Activated naive CD4-positive, alpha-beta T cell treated with anti-CD3 and anti-CD28 coated beads, Interleukin-2, amount 50 U/mL, for 72 hours (primary cell): ENCODE measurements at regions not wholly inside any gene's neighbourhood (a gene's known extent, or its start where the extent isn't known, plus 50 kb on each side); places are given as distances from the start of the nearest gene placed in this dataset.
"Not testable (repeated sequence)": the region's sequence is repeated elsewhere in the genome, so short reads cannot be mapped to it uniquely, and the experiment has no call there.

ENCODE experiments used
- ATAC-seq, 2 donors: fragments of 150-1000 bp; cut with Tn5 transposase; 2 replicates each; pipeline ENCODE4 v1.10.0; 2021; ENCODE audit warnings: mild to moderate bottlenecking in 2 of 2, moderate library complexity in 2 of 2
- DNase-seq, 2 donors: peaks; one replicate each; pipeline ENCODE4 v3.0.0; 2021 to 2022; ENCODE audit warnings: low spot score in 2 of 2
- H3K27ac Mint-ChIP-seq, 2 donors: one replicate each; pipeline ENCODE4 v1.8.0; 2022; ENCODE audit warnings: mild to moderate bottlenecking in 2 of 2, mixed read lengths in 2 of 2
- H3K36me3 Mint-ChIP-seq, 2 donors: one replicate each; pipeline ENCODE4 v1.8.0; 2022; ENCODE audit warnings: mixed read lengths in 2 of 2
- H3K9me3 Mint-ChIP-seq, 2 donors: one replicate each; pipeline ENCODE4 v1.8.0; 2022; ENCODE audit warnings: mixed read lengths in 2 of 2

DNA sequence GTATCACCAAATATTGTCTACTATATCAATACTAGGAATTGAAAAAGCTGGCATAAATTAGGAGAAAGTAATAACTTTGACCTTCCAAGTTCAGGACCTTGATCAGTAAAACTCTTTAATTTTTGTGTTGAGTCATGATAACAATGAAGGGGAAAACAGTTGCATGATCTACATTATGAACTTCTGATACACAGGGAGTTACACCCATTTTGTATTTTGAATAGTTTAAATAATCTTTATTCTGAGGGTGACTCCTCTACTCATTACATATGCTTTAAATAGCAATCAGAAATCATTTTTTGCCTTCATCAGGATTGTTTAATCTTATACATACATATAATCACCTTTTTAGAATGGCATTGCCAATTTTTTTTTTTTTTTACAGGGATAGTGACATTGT is 492.5 kb downstream of the NAV3 start:
- Mint-ChIP-seq H3K36me3 (no peaks in the 10 kb centered on the region), H3K27ac (no peak overlapping the region), H3K9me3 (peaks cover 3 to 19% of the 10 kb centered on the region in 2 donors)
- DNase-seq = no peak
- ATAC-seq = no peak

DNA sequence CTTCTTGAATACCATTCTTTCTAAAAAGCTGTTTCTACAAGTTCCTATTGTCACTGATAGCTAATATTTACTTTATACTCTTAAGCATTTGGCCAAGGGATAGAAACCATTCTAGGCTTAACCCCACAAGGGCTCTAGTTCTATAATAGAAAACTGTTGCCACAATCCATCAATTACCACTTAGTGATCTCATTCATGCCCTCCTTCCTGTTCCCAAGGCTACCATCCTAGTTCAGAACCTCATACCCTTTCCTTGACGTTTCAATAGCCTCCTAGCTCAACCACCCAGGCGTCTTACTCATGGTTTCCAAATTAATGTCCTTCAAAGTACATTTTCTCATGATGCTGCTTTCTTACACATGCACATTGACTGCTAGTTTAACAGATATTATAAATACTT is 493.5 kb downstream of the NAV3 start:
- Mint-ChIP-seq H3K27ac (no peak overlapping the region), H3K9me3 (peaks cover 3 to 19% of the 10 kb centered on the region in 2 donors), H3K36me3 (no peaks in the 10 kb centered on the region)
- ATAC-seq = no peak
- no peak for DNase-seq

DNA sequence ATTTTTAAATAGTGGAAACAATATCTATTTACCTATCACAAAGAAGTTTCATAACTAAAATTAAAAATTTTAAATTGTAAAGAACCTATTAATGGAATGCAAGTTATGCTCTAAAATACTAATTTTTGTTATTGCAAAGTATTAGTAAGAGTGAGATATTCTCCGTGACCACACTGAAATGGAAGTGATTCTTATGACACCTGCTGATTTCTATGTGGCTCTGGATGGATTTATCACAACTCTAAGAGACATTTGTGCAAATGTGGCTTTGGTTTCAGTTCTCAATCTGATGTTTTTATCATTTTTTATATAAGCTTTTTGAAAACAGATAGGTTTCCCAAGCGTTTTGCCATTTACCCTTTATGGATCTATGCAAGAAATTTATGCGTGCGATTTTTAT is 497.8 kb downstream of the NAV3 start:
- Mint-ChIP-seq H3K36me3 (no peaks in the 10 kb centered on the region), H3K9me3 (peaks cover 3 to 9% of the 10 kb centered on the region in 2 donors), H3K27ac (no peak overlapping the region)
- no peak for ATAC-seq
- no peak for DNase-seq

DNA sequence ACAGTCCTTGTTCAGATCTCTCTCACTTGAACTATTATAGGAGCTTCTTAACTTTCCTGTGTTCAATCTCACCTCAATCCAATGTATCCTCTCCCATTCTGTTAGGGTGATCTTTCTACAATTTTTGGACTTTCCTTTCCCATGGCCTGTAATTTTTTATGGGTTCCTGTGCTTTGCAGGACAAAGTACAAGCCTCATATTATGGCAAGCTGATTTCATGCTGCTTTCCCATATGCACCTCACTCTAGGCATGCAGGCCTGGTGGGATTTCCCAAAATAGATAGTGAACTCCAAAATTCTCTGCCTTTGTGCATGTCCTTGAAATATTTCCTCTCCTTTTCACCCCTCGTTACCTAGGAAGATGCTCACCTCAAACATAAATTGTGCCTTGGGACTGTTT is 499.4 kb downstream of the NAV3 start:
- DNase-seq = no peak
- no peak for ATAC-seq
- Mint-ChIP-seq H3K36me3 (no peaks in the 10 kb centered on the region), H3K9me3 (peaks cover 1 to 7% of the 10 kb centered on the region in 2 donors), H3K27ac (no peak overlapping the region)

DNA sequence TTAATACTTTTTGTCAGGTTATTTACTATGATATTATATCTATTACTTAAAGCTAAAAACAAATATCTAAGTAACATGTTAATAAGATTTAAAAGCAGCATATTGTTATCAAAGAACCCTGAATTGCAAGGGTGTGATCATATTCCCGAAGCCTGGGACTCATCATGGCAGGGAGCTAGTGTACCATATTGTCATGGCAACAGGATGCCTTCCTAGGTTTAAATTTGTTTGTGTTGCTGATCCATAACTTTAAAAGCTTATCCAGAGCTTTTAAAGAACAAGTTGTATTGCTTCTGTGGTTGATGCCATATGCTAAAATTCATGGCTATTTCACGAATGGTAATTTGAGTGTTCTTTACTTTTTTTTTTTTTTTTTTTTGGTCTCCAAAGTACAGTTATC is 500.5 kb downstream of the NAV3 start:
- Mint-ChIP-seq H3K36me3 (no peaks in the 10 kb centered on the region), H3K9me3 (peaks cover 0 to 4% of the 10 kb centered on the region in 2 donors), H3K27ac (no peak overlapping the region)
- ATAC-seq (no peak), DNase-seq (no peak)

DNA sequence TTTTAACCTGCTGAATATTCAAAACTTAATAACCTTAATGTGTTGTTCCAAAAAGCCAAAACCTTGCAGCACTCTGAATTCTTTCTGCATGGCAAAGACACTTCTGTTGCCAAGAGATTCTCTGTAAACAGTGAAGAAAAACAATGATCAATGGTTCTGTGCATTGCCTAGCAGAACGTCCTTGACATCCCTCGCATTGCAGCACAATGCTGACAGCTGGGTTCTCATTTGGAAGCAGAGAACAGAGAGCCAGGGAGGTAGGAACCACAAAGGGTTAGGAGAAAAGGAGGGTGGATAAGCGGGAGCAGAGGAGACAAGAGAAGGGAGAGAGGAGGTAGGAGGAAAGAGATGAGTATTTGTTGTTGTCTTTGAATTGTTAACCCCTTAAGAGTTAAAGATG is 501.1 kb downstream of the NAV3 start:
- no peak overlapping the region for H3K27ac Mint-ChIP-seq
- ATAC-seq (no peak), DNase-seq (no peak)
- H3K9me3 Mint-ChIP-seq = peaks cover 3 to 4% of the 10 kb centered on the region in 2 donors
- H3K36me3 Mint-ChIP-seq = no peaks in the 10 kb centered on the region

DNA sequence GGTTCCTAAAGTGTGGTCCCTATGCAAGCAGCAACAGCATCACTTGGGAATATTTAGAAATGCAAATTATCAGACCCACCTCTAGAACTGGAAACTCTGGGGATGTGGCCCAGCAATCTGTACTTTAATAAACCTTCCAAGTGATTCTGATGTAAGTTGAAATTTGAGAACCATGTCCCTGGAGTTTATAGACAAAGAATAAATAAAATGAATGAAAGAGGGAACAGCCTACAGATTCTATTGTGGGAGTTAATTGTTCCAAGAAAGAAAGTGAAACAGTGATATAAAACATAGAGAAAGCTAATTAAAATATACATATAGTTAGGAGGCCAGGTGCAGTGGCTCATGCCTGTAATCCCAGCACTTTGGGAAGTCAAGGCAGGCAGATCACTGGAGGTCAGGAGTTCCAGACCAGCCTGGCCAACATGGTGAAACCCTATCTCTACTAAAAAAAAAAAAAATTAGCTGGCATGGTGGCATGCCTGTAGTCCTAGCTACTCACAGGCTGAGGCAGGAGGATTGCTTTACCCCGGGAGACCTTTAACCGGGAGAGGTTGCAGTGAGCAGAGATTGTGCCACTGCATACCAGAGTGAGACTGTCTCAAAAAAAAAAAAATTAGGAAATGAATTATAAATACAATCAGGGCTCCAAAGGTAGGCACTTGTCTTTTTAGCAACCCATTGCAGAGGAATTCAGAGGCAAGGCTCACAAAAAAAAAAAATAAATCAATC is 507.5 kb downstream of the NAV3 start:
- Mint-ChIP-seq H3K9me3 (peaks cover 14 to 16% of the 10 kb centered on the region in 2 donors), H3K36me3 (no peaks in the 10 kb centered on the region), H3K27ac (no peak overlapping the region)
- no peak for ATAC-seq
- DNase-seq = no peak

DNA sequence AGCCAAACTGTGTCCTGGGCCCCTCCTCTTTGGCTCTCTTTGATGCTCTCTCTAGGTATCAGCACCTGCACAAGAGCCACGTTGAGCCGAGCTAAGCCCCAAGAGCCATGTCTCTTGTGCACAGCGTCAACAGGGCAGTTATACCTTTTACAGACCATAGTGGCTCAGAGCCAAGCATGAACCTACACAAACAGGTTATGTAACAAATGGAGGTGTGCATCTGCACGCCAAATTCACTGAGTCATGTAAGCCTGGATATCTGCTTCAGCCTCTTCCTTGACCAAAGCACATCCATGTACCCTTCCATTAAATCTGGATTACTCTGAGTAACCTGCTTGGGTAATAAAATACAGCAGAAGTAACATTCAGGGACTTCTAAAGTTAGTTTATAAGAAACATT is 509.7 kb downstream of the NAV3 start:
- peaks cover 22 to 25% of the 10 kb centered on the region in 2 donors for H3K9me3 Mint-ChIP-seq
- H3K27ac Mint-ChIP-seq = no peak overlapping the region
- no peak for ATAC-seq
- DNase-seq = no peak
- no peaks in the 10 kb centered on the region for H3K36me3 Mint-ChIP-seq

DNA sequence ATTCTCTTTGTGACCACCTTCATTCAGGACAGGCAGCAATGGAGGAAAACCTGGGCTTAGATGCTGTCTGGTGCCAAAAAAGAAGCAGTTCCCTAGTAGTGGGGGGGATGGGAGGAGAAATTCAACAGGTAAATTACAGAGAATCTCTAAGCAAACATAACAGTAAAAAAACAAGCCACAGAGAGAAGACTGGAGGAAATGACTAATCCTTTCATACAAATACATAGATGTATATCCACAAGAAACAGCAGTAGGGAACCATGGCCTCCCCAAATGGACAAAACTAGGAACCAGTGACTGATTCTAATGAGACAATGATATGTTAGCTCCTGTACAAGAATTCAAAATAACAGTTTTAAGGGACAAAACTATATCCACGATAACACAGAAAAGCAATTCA is 513.0 kb downstream of the NAV3 start:
- Mint-ChIP-seq H3K27ac (no peak overlapping the region), H3K36me3 (no peaks in the 10 kb centered on the region), H3K9me3 (peaks cover 25 to 38% of the 10 kb centered on the region in 2 donors)
- no peak for ATAC-seq
- DNase-seq = no peak

DNA sequence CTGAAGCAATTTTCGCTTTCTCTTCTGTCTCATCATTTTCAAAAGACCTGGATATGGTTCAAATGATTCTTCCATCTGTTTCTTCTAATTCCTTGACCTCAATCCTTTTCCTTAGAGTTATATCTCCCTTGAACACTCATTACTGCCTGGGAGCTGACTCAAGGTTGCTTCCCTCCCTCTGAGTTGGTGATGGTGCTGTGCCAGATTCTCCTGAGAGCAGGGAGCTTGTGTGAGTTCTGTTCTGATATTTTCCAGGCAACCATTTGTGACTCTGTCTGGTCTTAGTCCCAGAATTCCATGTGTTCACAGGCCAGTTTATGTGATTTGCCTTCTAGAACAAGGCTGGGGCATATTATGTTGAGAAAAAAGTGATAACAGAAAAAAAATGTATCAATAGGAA is 505.1 kb upstream of the SYT1 start:
- Mint-ChIP-seq H3K9me3 (peaks cover 4 to 7% of the 10 kb centered on the region in 2 donors), H3K27ac (no peak overlapping the region), H3K36me3 (no peaks in the 10 kb centered on the region)
- DNase-seq (no peak), ATAC-seq (no peak)

DNA sequence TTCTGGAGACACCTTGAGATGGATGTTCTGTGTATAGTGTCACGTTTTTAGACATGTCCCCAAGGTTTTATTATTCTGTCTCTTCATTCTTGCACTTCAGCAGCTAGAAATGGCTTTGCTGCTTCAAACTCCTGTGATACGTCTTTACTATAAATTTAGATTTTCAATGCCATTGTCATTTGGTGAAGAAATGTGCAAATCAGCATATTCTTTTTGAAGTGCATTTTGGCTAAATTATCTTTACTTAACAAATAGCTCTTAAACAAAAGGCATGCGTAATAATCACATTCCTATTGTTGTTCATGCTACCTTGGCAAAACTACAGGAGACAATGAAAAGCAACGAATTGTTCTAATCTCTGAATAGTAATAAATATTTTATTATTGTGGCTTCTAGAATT is 502.9 kb upstream of the SYT1 start:
- Mint-ChIP-seq H3K9me3 (peaks cover 7 to 15% of the 10 kb centered on the region in 2 donors), H3K36me3 (no peaks in the 10 kb centered on the region), H3K27ac (no peak overlapping the region)
- ATAC-seq (no peak), DNase-seq (no peak)

DNA sequence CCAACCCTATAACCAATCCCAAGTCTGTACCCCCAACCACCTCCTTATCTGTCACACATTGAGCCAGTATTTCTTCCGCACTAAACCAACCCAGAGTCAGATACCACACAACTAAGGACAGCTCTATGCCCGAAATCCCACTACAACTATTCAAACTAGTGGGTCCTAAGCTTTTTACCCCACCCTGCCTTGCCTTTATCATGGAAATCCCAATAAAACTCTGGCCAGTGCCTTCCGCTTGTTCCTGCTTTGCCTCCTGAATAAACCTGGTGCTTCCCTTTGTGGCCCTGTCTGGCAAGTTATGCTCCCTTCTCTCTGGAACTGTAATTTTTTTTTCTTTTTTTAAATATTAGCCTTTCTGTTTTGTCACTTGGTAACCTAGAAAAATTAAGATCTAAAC is 493.3 kb upstream of the SYT1 start:
- Mint-ChIP-seq H3K9me3 (peaks cover 18 to 21% of the 10 kb centered on the region in 2 donors), H3K36me3 (peaks cover 0 to 8% of the 10 kb centered on the region in 2 donors), H3K27ac (no peak overlapping the region)
- DNase-seq (no peak), ATAC-seq (no peak)

DNA sequence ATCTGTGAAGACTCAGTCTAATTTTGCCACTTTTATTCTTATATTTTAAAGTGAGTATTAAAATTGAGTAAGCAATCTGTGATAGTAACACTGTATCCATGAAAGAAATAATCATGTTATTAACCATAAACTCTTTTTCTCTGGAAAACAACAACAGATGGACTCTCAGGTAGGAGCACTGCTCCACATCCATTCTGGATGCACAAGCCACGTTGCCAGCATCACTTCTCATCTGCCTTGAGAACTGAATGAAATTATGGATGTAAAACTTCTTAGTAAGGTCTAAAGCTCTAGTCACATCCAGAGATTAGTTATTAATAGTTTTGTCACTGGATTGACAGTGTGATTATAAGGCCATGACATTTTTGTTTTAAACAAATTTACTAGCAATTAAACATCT is 489.1 kb upstream of the SYT1 start:
- H3K9me3 Mint-ChIP-seq = peaks cover 17 to 27% of the 10 kb centered on the region in 2 donors
- H3K27ac Mint-ChIP-seq = no peak overlapping the region
- H3K36me3 Mint-ChIP-seq = peaks cover 0 to 22% of the 10 kb centered on the region in 2 donors
- DNase-seq (no peak), ATAC-seq (no peak)

DNA sequence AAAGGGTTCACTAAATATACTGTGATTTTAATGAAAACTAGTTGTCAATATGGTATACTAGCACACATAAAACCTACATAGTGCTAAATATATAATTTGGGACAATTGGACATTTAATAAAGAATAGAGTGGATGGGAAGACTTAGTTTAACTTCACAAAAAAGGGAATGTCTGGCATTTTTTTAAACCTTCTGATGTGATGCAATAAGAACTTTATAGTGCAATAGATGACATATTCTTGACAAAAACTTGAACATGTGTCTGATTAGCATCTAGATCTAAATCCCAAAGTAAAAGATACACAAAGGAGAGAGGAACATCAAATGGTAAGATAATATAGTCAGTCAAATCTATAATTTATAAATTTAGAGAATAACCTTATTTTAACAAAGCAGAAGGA is 488.3 kb upstream of the SYT1 start:
- H3K9me3 Mint-ChIP-seq = peaks cover 10 to 24% of the 10 kb centered on the region in 2 donors
- ATAC-seq (no peak), DNase-seq (no peak)
- H3K36me3 Mint-ChIP-seq = peaks cover 0 to 19% of the 10 kb centered on the region in 2 donors
- H3K27ac Mint-ChIP-seq = no peak overlapping the region

DNA sequence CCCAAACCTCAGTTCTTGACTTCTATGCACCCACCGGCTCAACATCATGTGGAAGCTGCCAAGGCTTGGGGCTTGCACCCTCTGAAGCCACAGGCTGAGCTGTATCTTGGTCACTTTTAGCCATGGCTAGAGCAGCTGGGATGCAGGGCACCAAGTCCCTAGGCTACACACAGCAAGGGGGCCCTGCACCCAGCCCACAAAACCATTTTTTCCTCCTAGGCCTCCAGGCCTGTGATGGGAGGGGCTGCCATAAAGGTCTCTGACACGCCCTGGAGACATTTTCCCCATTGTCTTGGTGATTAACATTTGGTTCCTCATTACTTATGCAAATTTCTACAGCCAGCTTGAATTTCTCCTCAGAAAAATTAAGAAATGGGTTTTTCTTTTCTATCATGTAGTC is 485.5 kb upstream of the SYT1 start:
- not testable (repeated sequence) for DNase-seq, ATAC-seq, H3K27ac Mint-ChIP-seq
- Mint-ChIP-seq H3K9me3 (peaks cover 14 to 23% of the 10 kb centered on the region in 2 donors), H3K36me3 (peaks cover 0 to 14% of the 10 kb centered on the region in 2 donors)

DNA sequence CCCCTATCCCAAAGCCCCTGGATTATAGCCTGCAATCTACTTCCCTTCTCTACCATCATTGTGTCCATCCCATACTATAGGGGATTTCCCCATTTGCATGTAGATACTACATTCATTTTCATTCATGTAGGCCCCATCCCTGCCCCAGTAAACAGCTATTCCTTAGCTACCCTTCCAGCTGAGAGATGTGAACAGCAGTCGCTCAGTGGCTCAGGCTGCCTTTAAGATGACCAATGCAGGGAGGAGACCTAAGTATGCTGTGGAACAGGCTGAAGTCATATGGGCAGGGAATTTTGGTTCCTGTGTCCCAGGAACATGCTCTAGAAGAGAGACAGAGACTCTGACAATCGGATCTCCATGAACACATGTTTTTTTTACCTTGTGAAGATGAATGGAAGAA is 481.2 kb upstream of the SYT1 start:
- no peak for ATAC-seq

DNA sequence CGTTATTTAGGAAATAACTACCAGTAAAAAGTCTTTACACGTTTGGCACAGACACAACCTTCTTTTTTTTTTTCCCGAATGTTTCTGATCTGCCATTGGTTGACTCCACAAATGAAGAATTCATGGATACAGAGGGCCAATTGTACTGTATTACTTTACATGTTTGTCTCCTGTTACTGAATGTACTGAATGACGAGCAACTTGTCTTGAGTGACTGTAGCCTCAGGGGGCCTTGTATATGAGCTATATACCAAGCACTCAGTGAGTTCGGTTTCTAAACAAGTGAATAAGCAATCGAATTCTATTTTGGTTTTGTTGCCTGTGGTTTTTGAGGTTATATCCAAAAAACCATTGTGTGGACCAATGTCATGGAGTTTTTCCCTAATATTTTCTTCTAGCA is 480.0 kb upstream of the SYT1 start:
- Mint-ChIP-seq H3K27ac (no peak overlapping the region), H3K9me3 (peaks cover 16 to 20% of the 10 kb centered on the region in 2 donors), H3K36me3 (peaks cover 0 to 4% of the 10 kb centered on the region in 2 donors)
- no peak for ATAC-seq
- DNase-seq = no peak

More for the DNA sequence above, 481.2 kb upstream of the SYT1 start:
- DNase-seq = no peak
- peaks cover 20 to 23% of the 10 kb centered on the region in 2 donors for H3K9me3 Mint-ChIP-seq
- peaks cover 0 to 14% of the 10 kb centered on the region in 2 donors for H3K36me3 Mint-ChIP-seq
- no peak overlapping the region for H3K27ac Mint-ChIP-seq

DNA sequence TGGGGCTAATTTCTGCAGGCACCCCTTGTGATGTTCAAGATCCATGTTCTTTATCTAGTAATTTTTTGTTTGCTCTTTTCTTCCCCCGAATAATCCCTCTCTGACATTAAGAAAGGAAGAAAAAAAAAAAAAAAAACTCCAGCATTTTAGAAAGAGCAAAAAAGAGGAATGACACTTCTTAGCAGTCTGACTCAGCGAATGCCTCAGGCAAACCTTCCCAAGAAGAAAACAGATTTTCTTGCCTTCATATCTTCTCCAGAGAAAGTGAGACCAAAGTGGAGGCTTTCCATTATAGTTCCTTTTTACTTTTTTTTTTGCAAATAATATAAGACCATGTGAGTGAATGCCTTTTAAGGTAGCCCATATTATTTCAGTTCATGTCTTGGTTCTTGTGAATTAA is 479.0 kb upstream of the SYT1 start:
- ATAC-seq = no peak

More for the DNA sequence above, 479.0 kb upstream of the SYT1 start:
- Mint-ChIP-seq H3K36me3 (no peaks in the 10 kb centered on the region), H3K27ac (no peak overlapping the region), H3K9me3 (peaks cover 14 to 20% of the 10 kb centered on the region in 2 donors)
- no peak for DNase-seq
